ENCODE measurements at regions not wholly inside any gene's neighbourhood (a gene's known extent, or its start where the extent isn't known, plus 50 kb on each side); places are given as distances from the start of the nearest gene placed in this dataset.

DNA sequence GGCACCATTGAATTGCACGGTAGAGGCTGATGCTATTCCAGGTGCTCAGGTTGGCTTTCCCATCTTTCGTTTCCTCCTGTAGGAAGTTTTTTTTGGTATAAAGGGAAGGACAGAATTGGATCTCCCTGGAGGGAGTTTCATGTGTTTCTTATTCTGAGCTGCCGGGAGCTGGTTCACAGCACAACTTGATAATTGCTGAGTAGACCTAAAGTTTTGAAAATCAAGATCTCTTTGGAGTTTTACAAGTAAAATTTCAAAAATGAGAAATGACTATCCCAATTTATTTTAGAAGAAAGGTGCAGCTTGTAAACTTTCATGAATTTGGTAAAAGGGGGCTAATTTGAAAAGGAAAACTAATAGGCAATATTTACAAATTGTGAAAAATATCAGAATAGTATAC lies 125.2 kb upstream of the ESR1 start:
- DNase-seq = no peak
- intact Hi-C loops (cut with micrococcal nuclease; ENCODE audit: unreplicated experiment) = no loop called here
- ChIA-PET CTCF (no interaction called here), POLR2A (no interaction called here)
- H3K27ac Mint-ChIP-seq (ENCODE audit: unreplicated experiment) = no peak overlapping the region
- H3K9me3 Mint-ChIP-seq (ENCODE audit: unreplicated experiment) = no peaks in the 10 kb centered on the region
- H3K36me3 Mint-ChIP-seq (ENCODE audit: insufficient read depth, unreplicated experiment) = no peaks in the 10 kb centered on the region
- BruUV-seq (replicated peaks) = no TSS peak
- Histone ChIP-seq H3K36me3 (ENCODE audit: control insufficient read depth, insufficient read depth, low read length) (no peaks in the 10 kb centered on the region), H3K27me3 (replicated peaks; ENCODE audit: control insufficient read depth, insufficient read depth, low read length) (no peaks in the 10 kb centered on the region), H3K9me3 (no peaks in the 10 kb centered on the region; the same call in 1 of the 2 replicates), H3K4me1 (peaks cover 23% of the 10 kb centered on the region), H3K4me3 (ENCODE audit: low read depth, low read length) (no peak overlapping the region)
- peaks cover 24% of the 10 kb centered on the region for H3K4me1 Mint-ChIP-seq (ENCODE audit: low read depth, unreplicated experiment)
- H3K27me3 Mint-ChIP-seq (ENCODE audit: insufficient read depth, unreplicated experiment) = no peaks in the 10 kb centered on the region
- TF ChIP-seq, protein P1, sequence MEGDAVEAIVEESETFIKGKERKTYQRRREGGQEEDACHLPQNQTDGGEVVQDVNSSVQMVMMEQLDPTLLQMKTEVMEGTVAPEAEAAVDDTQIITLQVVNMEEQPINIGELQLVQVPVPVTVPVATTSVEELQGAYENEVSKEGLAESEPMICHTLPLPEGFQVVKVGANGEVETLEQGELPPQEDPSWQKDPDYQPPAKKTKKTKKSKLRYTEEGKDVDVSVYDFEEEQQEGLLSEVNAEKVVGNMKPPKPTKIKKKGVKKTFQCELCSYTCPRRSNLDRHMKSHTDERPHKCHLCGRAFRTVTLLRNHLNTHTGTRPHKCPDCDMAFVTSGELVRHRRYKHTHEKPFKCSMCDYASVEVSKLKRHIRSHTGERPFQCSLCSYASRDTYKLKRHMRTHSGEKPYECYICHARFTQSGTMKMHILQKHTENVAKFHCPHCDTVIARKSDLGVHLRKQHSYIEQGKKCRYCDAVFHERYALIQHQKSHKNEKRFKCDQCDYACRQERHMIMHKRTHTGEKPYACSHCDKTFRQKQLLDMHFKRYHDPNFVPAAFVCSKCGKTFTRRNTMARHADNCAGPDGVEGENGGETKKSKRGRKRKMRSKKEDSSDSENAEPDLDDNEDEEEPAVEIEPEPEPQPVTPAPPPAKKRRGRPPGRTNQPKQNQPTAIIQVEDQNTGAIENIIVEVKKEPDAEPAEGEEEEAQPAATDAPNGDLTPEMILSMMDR (IDR thresholded peaks at IDR 0.05; ENCODE audit: insufficient read depth in 1 of 2, low read depth in 1 of 2, low read length in 1 of 2, severe bottlenecking in 1 of 2, unreplicated experiment in 1 of 2) = no peak
- no peak overlapping the region for H3K4me3 Mint-ChIP-seq (ENCODE audit: unreplicated experiment)

DNA sequence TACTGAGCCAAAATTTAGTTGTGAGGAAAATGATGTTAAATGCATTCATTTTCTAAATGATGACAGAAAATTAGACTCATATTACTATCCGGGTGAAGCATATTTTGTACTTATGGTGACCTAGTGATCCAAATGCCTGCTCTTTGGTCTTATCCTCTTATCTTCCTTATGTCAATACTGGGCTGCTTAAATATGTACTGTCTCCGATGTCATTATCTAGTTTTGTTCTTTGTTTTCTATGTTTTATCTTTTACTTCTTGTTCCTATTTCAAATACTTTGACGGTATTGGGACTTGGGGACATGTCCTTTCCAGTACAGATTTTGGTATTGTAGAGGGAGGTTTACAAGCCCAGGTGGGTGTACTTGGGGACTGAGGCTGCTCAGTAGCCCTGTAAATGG lies 124.6 kb upstream of the ESR1 start:
- intact Hi-C loops (cut with micrococcal nuclease; ENCODE audit: unreplicated experiment) = no loop called here

DNA sequence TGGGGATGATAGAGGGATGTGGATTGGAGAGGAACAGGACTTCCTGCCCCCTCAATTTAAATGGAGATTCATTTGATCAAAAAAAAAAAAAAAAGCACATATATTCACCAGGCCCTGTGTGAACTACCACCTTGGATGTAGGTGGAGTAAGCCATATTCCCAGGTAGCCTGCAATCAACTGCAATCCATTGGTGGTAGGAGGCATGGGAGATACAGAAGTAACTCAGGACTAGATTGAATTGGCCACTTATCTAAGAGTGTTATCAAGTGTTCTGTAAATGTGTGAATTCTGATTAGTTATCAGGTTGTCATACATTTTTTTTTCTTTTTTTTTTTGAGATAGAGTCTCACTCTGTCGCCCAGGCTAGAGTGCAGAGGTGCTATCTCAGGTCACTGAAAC lies 124.1 kb upstream of the ESR1 start:
- Histone ChIP-seq H3K27me3 (replicated peaks; ENCODE audit: control insufficient read depth, insufficient read depth, low read length) (no peaks in the 10 kb centered on the region), H3K4me1 (peaks cover 23% of the 10 kb centered on the region), H3K9me3 (no peaks in the 10 kb centered on the region; the same call in 1 of the 2 replicates), H3K4me3 (ENCODE audit: low read depth, low read length) (no peak overlapping the region), H3K36me3 (ENCODE audit: control insufficient read depth, insufficient read depth, low read length) (no peaks in the 10 kb centered on the region)
- Mint-ChIP-seq H3K9me3 (ENCODE audit: unreplicated experiment) (no peaks in the 10 kb centered on the region), H3K4me3 (ENCODE audit: unreplicated experiment) (peak overlapping the region; percentile 22), H3K27me3 (ENCODE audit: insufficient read depth, unreplicated experiment) (no peaks in the 10 kb centered on the region), H3K36me3 (ENCODE audit: insufficient read depth, unreplicated experiment) (no peaks in the 10 kb centered on the region), H3K4me1 (ENCODE audit: low read depth, unreplicated experiment) (peaks cover 24% of the 10 kb centered on the region), H3K27ac (ENCODE audit: unreplicated experiment) (no peak overlapping the region)
- POLR2A ChIA-PET = no interaction called here
- BruUV-seq (replicated peaks) = no TSS peak
- CTCF ChIA-PET = interaction anchor here (0.7 kb wide), 1 partner anchor 114 kb away, joined by 3 read pairs; no protein-coding TSS in a partner anchor
- intact Hi-C loops (cut with micrococcal nuclease; ENCODE audit: unreplicated experiment) = no loop called here
- TF ChIP-seq, protein P1 (IDR thresholded peaks at IDR 0.05; ENCODE audit: insufficient read depth in 1 of 2, low read depth in 1 of 2, low read length in 1 of 2, severe bottlenecking in 1 of 2, unreplicated experiment in 1 of 2) = no peak
- no peak for DNase-seq

More for the DNA sequence above, 124.6 kb upstream of the ESR1 start:
- POLR2A ChIA-PET = no interaction called here
- DNase-seq = no peak
- Histone ChIP-seq H3K9me3 (no peaks in the 10 kb centered on the region; the same call in 1 of the 2 replicates), H3K27me3 (replicated peaks; ENCODE audit: control insufficient read depth, insufficient read depth, low read length) (no peaks in the 10 kb centered on the region), H3K36me3 (ENCODE audit: control insufficient read depth, insufficient read depth, low read length) (no peaks in the 10 kb centered on the region), H3K4me1 (peaks cover 23% of the 10 kb centered on the region), H3K4me3 (ENCODE audit: low read depth, low read length) (no peak overlapping the region)
- TF ChIP-seq, protein P1 (IDR thresholded peaks at IDR 0.05; ENCODE audit: insufficient read depth in 1 of 2, low read depth in 1 of 2, low read length in 1 of 2, severe bottlenecking in 1 of 2, unreplicated experiment in 1 of 2) = no peak
- peak overlapping the region; percentile 22 for H3K4me3 Mint-ChIP-seq (ENCODE audit: unreplicated experiment)
- no TSS peak for BruUV-seq (replicated peaks)
- H3K27ac Mint-ChIP-seq (ENCODE audit: unreplicated experiment) = no peak overlapping the region
- H3K4me1 Mint-ChIP-seq (ENCODE audit: low read depth, unreplicated experiment) = peaks cover 24% of the 10 kb centered on the region
- no peaks in the 10 kb centered on the region for H3K27me3 Mint-ChIP-seq (ENCODE audit: insufficient read depth, unreplicated experiment)
- no peaks in the 10 kb centered on the region for H3K36me3 Mint-ChIP-seq (ENCODE audit: insufficient read depth, unreplicated experiment)
- CTCF ChIA-PET = no interaction called here
- H3K9me3 Mint-ChIP-seq (ENCODE audit: unreplicated experiment) = no peaks in the 10 kb centered on the region
